GM12892 (cell line): ENCODE measurements at regions not wholly inside any gene's neighbourhood (a gene's known extent, or its start where the extent isn't known, plus 50 kb on each side); places are given as distances from the start of the nearest gene placed in this dataset.

Experiments
- POLR2A ChIP-seq: IDR thresholded peaks from 2 replicates; pipeline ENCODE4 v1.6.1; 2011; ENCODE audit warnings: low read depth, low read length, control low read depth
- POLR2AphosphoS5 ChIP-seq: IDR thresholded peaks from 2 replicates; pipeline ENCODE4 v1.6.1; 2011; ENCODE audit warnings: low read depth, low read length, control low read depth

- no peak for TF ChIP-seq POLR2A
- TF ChIP-seq POLR2AphosphoS5, result no peak
Measured at GRCh38 chr9:106619211-106619610, 243.8 kb upstream of the ZNF462 start.
